Progenitor cell of endocrine pancreas (in vitro differentiated cells): ENCODE measurements at regions not wholly inside any gene's neighbourhood (a gene's known extent, or its start where the extent isn't known, plus 50 kb on each side); places are given as distances from the start of the nearest gene placed in this dataset.

Source experiments
- DNase-seq: peaks from one replicate; pipeline ENCODE4 v3.0.0; 2021; ENCODE audit warnings: low spot score; ENCODE audit not compliant: unreplicated experiment
- H3K27ac Mint-ChIP-seq: 2 replicates; pipeline ENCODE4 v1.8.0; 2021; ENCODE audit warnings: mild to moderate bottlenecking, moderate library complexity, mixed read lengths
- H3K27me3 Mint-ChIP-seq: 2 replicates; pipeline ENCODE4 v1.8.0; 2021; ENCODE audit warnings: mixed read lengths
- H3K36me3 Mint-ChIP-seq: 2 replicates; pipeline ENCODE4 v1.8.0; 2022; ENCODE audit warnings: mixed read lengths; ENCODE audit not compliant: insufficient read depth
- H3K4me1 Mint-ChIP-seq: 2 replicates; pipeline ENCODE4 v1.8.0; 2021; ENCODE audit warnings: low read depth, mixed read lengths
- H3K4me3 Mint-ChIP-seq: 2 replicates; pipeline ENCODE4 v1.8.0; 2021; ENCODE audit warnings: low read depth, mild to moderate bottlenecking, moderate library complexity, mixed read lengths
- H3K9me3 Mint-ChIP-seq: 2 replicates; pipeline ENCODE4 v1.8.0; 2021; ENCODE audit warnings: low read depth, mixed read lengths
- CTCF ChIP-seq: fragments of 200-600 bp; sonication (generic); IDR thresholded peaks from one replicate; pipeline ENCODE4 v1.5.0; 2021; ENCODE audit warnings: antibody characterized with exemption, mild to moderate bottlenecking; ENCODE audit not compliant: unreplicated experiment

GRCh38 chr1:70553567-70553956 lies 142.5 kb downstream of the CTH start:
- peaks cover 9% of the 10 kb centered on the region for H3K9me3 Mint-ChIP-seq
- no peak for TF ChIP-seq CTCF
- H3K27me3 Mint-ChIP-seq: peaks cover 15% of the 10 kb centered on the region
- no peak overlapping the region for H3K27ac Mint-ChIP-seq
- H3K4me1 Mint-ChIP-seq: peaks cover 5% of the 10 kb centered on the region
- no peak for DNase-seq
- no peak overlapping the region for H3K4me3 Mint-ChIP-seq
- no peaks in the 10 kb centered on the region for H3K36me3 Mint-ChIP-seq

GRCh38 chr1:70554341-70554740 lies 143.3 kb downstream of the CTH start:
- H3K9me3 Mint-ChIP-seq: peaks cover 5% of the 10 kb centered on the region
- H3K4me3 Mint-ChIP-seq: no peak overlapping the region
- peaks cover 15% of the 10 kb centered on the region for H3K27me3 Mint-ChIP-seq
- no peak for DNase-seq
- no peak overlapping the region for H3K27ac Mint-ChIP-seq
- H3K36me3 Mint-ChIP-seq: no peaks in the 10 kb centered on the region
- peaks cover 5% of the 10 kb centered on the region for H3K4me1 Mint-ChIP-seq
- TF ChIP-seq CTCF: no peak

GRCh38 chr1:70556541-70556940 lies 145.5 kb downstream of the CTH start:
- TF ChIP-seq CTCF: no peak
- Mint-ChIP-seq H3K4me3 (no peak overlapping the region), H3K27ac (no peak overlapping the region), H3K9me3 (no peaks in the 10 kb centered on the region), H3K4me1 (peaks cover 5% of the 10 kb centered on the region), H3K36me3 (no peaks in the 10 kb centered on the region), H3K27me3 (peaks cover 15% of the 10 kb centered on the region)
- DNase-seq: no peak

- Mint-ChIP-seq H3K9me3 (no peaks in the 10 kb centered on the region), H3K27ac (no peak overlapping the region), H3K4me3 (no peak overlapping the region), H3K4me1 (no peaks in the 10 kb centered on the region), H3K36me3 (no peaks in the 10 kb centered on the region), H3K27me3 (no peaks in the 10 kb centered on the region)
- no peak for DNase-seq
- no peak for TF ChIP-seq CTCF
Measured at GRCh38 chr1:70567167-70567566, 156.1 kb downstream of the CTH start.

GRCh38 chr1:70571191-70571590 lies 160.1 kb downstream of the CTH start:
- H3K9me3 Mint-ChIP-seq: no peaks in the 10 kb centered on the region
- H3K27me3 Mint-ChIP-seq: no peaks in the 10 kb centered on the region
- no peak overlapping the region for H3K27ac Mint-ChIP-seq
- no peaks in the 10 kb centered on the region for H3K4me1 Mint-ChIP-seq
- DNase-seq: no peak
- H3K36me3 Mint-ChIP-seq: no peaks in the 10 kb centered on the region
- H3K4me3 Mint-ChIP-seq: no peak overlapping the region
- TF ChIP-seq CTCF: no peak
